Central memory CD8-positive, alpha-beta T cell (primary cell): ENCODE measurements at regions not wholly inside any gene's neighbourhood (a gene's known extent, or its start where the extent isn't known, plus 50 kb on each side); places are given as distances from the start of the nearest gene placed in this dataset.

Experiments
- ATAC-seq: fragments of 150-1000 bp; cut with Tn5 transposase; replicated peaks from 2 replicates; pipeline ENCODE4 v1.10.0; 2022; ENCODE audit warnings: mild to moderate bottlenecking, moderate FRiP score, moderate number of reproducible peaks; ENCODE audit not compliant: poor library complexity, severe bottlenecking; ENCODE audit errors: extremely low read depth
- DNase-seq, 2 donors: peaks; one replicate each; pipeline ENCODE4 v3.0.0; 2021; ENCODE audit warnings: low spot score in 2 of 2
- H3K27ac Mint-ChIP-seq: one replicate; pipeline ENCODE4 v1.8.0; 2022; ENCODE audit warnings: low read depth, mild to moderate bottlenecking, moderate library complexity, mixed read lengths
- H3K27me3 Mint-ChIP-seq: one replicate; pipeline ENCODE4 v1.8.0; 2022; ENCODE audit warnings: mixed read lengths
- H3K36me3 Mint-ChIP-seq: one replicate; pipeline ENCODE4 v1.8.0; 2022; ENCODE audit warnings: mild to moderate bottlenecking, moderate library complexity, mixed read lengths; ENCODE audit not compliant: insufficient read depth
- H3K4me1 Mint-ChIP-seq: one replicate; pipeline ENCODE4 v1.8.0; 2022; ENCODE audit warnings: mixed read lengths
- H3K4me3 Mint-ChIP-seq: one replicate; pipeline ENCODE4 v1.8.0; 2022; ENCODE audit warnings: mild to moderate bottlenecking, moderate library complexity, mixed read lengths
- H3K9me3 Mint-ChIP-seq: one replicate; pipeline ENCODE4 v1.8.0; 2022; ENCODE audit warnings: mixed read lengths

DNA sequence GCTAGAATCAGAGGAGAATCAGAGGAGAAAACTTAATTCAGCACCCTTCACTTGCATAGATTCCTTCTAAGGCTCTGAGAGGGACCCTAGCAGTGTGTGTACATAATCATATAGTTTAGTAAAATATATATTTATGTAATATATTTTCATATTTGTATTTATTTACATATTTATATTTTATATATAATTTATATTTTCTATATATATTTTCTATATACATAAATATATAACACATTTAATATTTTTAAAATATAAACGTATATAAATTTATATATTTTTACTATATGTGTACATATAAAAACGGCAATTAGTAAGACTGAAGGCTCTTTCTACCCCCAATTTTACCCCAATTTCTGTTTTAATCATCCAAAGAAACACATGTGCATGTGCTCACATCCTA, 80.3 kb downstream of the NXPE2 start:
- H3K36me3 Mint-ChIP-seq = no peaks in the 10 kb centered on the region
- H3K27ac Mint-ChIP-seq = no peak overlapping the region
- no peaks in the 10 kb centered on the region for H3K9me3 Mint-ChIP-seq
- ATAC-seq = no peak
- H3K4me3 Mint-ChIP-seq = no peak overlapping the region
- DNase-seq = no peak
- H3K27me3 Mint-ChIP-seq = peaks cover 18% of the 10 kb centered on the region
- H3K4me1 Mint-ChIP-seq = no peaks in the 10 kb centered on the region

DNA sequence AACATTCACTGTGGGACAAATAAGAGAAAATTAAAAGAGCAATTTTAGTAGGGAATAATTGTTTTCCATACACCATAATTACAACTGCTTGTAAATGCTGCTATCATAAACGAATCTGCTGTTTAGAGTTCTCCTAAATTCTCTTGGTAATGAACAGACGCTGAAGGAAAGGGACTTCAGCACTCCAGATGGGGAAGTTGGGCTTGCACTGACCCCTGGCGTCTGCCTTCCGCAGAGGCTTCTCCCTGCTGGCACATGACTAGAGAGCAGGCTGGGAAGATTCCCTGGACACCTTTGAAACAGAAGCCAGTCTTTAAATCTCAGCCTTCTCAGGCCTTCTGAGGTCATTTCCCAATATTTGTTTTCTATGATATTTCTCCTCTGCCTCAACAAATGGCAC, 84.1 kb downstream of the NXPE2 start:
- H3K4me3 Mint-ChIP-seq = no peak overlapping the region
- no peaks in the 10 kb centered on the region for H3K4me1 Mint-ChIP-seq
- ATAC-seq (no peak), DNase-seq (no peak)
- H3K9me3 Mint-ChIP-seq = no peaks in the 10 kb centered on the region
- no peak overlapping the region for H3K27ac Mint-ChIP-seq
- no peaks in the 10 kb centered on the region for H3K36me3 Mint-ChIP-seq
- H3K27me3 Mint-ChIP-seq = peaks cover 40% of the 10 kb centered on the region

DNA sequence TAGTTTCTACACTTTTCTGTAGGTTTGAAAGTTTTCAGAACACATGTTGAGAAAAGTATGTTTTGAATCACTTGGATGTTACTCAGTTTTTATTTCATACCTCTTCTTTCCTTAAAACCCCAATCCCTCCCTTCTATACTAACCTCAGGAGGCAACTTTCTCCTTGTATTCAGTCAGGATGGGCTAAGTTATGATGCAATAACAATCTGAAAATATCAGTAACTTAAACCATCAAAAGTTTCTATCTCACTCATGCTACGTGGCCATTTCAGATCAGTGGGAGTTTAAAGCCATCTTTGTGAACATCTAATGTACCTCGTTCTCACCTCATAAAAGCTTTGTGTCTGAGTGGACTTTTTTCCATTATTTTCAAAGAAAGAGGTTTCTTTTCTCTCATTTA, 86.2 kb downstream of the NXPE2 start:
- Mint-ChIP-seq H3K27me3 (peaks cover 48% of the 10 kb centered on the region), H3K4me3 (no peak overlapping the region), H3K36me3 (no peaks in the 10 kb centered on the region), H3K27ac (no peak overlapping the region), H3K9me3 (no peaks in the 10 kb centered on the region), H3K4me1 (no peaks in the 10 kb centered on the region)
- DNase-seq (no peak), ATAC-seq (no peak)

DNA sequence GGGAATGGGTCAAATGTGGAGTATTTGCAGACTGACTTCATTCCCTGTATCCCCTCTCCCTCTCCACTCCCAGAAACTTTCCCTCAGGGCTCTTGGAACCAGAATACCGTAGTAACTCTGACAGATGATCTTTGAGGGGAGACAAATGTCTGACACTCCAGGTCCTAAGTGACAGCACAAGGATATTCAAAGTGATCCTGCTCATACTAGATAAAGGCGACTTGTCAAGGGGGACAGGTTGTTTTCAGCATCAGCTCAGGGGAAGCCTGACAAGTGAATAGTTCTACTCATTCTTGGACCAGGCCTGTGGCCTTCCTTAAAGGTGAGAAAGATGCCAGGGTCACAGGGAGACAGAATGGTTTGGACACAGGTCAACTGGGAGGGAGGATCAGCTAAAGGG, 92.8 kb downstream of the NXPE2 start:
- Mint-ChIP-seq H3K4me3 (no peak overlapping the region), H3K9me3 (no peaks in the 10 kb centered on the region), H3K4me1 (no peaks in the 10 kb centered on the region), H3K36me3 (no peaks in the 10 kb centered on the region), H3K27ac (no peak overlapping the region), H3K27me3 (peaks cover 59% of the 10 kb centered on the region)
- ATAC-seq = no peak
- no peak for DNase-seq

DNA sequence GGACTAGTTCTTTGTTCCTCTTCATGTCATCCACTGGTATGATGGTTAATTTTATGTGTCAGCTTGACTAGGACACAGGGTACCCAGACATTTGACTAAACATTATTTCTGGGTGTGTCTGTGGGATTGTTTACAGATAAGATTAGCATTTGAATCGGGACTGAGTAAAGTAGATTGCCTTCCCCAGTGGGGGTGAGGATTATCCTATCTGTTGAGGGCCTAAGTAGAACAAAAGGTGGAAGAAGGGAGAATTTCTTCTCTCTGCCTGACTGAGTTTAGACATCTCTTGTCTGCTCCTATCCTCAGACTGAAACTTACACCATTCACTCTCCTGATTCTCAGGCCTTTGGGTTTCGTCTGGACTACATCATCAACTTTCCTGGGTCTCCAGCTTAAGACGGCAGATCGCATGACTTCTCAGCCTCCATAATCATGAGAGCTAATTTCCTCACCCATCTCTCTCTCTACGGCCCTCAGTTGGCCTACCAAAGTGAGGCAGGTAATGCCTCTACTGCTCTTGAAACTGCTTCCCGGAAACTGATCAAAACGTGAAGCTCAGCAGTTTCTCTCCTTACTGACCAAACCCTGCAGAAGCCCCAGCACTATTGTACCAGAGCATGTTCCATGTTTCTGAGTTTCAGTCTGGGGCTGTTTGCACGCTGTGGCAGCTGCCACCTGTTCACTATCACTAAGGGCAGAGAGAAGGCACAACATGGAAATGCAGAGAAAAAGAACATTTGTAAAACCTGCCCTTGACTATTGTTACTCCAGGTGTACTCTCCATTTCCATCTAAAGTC, 95.4 kb downstream of the NXPE2 start:
- DNase-seq (no peak), ATAC-seq (no peak)
- no peaks in the 10 kb centered on the region for H3K36me3 Mint-ChIP-seq
- H3K4me1 Mint-ChIP-seq = no peaks in the 10 kb centered on the region
- no peak overlapping the region for H3K4me3 Mint-ChIP-seq
- H3K27me3 Mint-ChIP-seq = peaks cover 40% of the 10 kb centered on the region
- no peaks in the 10 kb centered on the region for H3K9me3 Mint-ChIP-seq
- H3K27ac Mint-ChIP-seq = no peak overlapping the region

DNA sequence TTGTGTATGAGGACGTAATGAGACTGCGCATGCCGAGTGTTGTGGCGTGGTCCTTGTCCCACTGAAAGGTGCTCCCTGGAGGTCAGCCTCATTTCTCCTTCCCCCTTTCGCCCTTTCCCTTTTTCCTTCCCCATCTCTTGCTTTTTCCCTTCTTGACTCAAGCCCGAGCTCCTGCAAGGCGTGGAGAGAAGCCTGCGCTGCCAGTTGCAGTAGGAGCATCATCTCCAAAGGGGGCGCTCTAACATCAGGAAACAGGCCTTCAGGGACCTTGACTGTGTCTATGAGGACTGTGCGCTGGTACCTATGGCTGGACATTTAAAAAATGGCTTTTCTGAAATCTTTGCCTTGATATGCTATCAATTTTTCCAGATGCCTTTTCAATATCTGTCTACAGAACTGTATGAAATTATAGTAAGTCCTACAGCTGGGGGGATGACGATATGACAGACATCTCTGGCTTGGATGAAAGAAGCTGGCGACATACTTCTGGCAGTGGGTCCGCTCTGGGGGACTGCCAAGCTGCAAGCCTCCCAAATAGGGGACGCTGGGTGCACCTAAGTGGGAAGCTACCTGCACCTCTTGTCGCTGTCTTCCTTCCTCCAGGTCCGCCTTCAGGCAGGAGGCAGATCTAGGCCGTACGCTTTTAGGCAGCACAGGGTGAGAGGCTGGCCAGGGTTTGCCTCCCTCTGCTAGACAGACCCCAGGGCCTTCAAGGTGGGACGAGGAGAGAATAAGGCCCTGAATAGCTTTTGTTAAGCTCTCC, 96.5 kb downstream of the NXPE2 start:
- DNase-seq = no peak
- no peak for ATAC-seq
- no peak overlapping the region for H3K27ac Mint-ChIP-seq
- H3K4me3 Mint-ChIP-seq = no peak overlapping the region
- no peaks in the 10 kb centered on the region for H3K36me3 Mint-ChIP-seq
- no peaks in the 10 kb centered on the region for H3K4me1 Mint-ChIP-seq
- H3K27me3 Mint-ChIP-seq = peaks cover 37% of the 10 kb centered on the region
- H3K9me3 Mint-ChIP-seq = no peaks in the 10 kb centered on the region

DNA sequence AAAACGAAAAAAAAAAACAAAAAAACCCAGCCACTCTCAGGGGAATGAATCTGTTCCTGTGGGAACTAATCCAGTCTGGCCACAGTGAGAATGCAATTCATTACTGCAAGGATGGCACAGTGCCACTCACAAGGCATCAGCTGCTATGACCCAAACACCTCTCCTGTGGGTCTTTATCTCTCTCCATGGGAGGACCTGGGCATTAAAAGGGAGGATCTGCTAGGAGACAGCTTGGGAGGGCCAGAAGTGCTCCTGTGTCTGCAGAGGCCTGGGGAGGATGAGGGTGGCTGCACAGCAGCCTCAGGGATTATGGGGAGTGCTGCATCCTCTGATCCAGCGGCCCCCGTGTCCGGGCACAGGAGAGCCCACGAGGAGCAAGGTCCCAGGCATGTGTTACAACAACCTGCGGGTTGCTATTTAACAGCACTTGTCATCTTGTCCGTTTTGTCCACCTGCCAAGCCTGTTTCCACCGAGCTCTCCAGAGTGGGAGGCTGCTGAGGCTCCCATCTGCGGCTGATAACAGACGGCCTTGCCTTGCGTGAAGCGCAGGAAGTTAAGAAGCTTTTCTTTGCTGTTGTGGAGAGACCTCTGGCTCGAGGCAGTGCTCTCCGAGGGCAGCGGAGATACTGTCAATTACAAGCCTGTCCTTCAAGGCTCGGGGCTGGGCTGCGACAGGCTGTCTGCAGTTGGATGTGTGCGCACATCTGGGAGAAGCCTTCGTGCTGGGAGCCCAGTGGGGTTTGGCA, 97.7 kb downstream of the NXPE2 start:
- no peaks in the 10 kb centered on the region for H3K9me3 Mint-ChIP-seq

DNA sequence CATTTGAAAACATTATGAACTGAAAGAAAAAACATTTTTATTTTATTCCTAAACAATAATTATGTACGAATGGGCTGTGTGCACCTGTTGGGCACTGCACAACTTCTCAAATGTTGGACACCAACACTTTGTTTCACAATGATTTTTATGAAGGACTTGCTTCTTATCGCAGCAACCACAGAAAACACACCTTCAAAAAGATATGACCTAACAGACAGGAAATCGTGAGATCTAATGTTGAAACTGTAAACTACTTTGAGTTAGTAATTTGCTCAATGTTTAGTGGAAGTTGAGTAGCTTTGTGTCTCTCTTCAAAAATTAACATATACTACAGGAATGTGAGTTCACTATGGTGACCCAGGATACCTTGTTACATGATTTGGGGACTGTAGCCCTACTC, 98.6 kb downstream of the NXPE2 start:
- H3K27ac Mint-ChIP-seq = no peak overlapping the region
- H3K9me3 Mint-ChIP-seq = no peaks in the 10 kb centered on the region
- DNase-seq (no peak), ATAC-seq (no peak)
- H3K27me3 Mint-ChIP-seq = peaks cover 28% of the 10 kb centered on the region
- no peaks in the 10 kb centered on the region for H3K4me1 Mint-ChIP-seq
- no peaks in the 10 kb centered on the region for H3K36me3 Mint-ChIP-seq
- no peak overlapping the region for H3K4me3 Mint-ChIP-seq

More for the DNA sequence above, 97.7 kb downstream of the NXPE2 start:
- H3K27ac Mint-ChIP-seq = no peak overlapping the region
- no peak overlapping the region for H3K4me3 Mint-ChIP-seq
- peaks cover 37% of the 10 kb centered on the region for H3K27me3 Mint-ChIP-seq
- ATAC-seq = no peak
- DNase-seq = no peak
- no peaks in the 10 kb centered on the region for H3K4me1 Mint-ChIP-seq
- no peaks in the 10 kb centered on the region for H3K36me3 Mint-ChIP-seq

DNA sequence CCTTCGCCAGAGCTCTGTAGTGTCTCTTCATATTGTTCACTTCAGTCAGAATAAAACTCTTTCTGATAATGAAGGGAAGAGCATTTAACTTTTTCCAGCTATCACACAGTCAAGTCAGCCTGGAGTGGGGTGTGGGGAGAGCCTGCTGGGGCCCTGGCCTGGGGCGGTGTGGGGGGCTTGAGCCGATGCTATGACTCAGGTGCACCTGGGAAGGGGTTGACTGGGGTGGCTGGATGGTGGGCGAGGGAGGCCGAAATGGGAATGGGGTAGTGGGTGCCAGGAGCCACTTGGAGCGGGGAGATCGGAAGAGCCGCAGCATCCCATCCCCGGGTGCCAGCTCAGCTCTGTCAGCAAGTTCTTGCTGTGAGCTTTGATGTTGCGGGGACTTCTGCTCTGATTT, 100.9 kb downstream of the NXPE2 start:
- H3K4me3 Mint-ChIP-seq = no peak overlapping the region
- H3K27me3 Mint-ChIP-seq = peaks cover 12% of the 10 kb centered on the region
- no peak overlapping the region for H3K27ac Mint-ChIP-seq
- no peak for DNase-seq
- H3K9me3 Mint-ChIP-seq = no peaks in the 10 kb centered on the region
- no peaks in the 10 kb centered on the region for H3K4me1 Mint-ChIP-seq
- H3K36me3 Mint-ChIP-seq = no peaks in the 10 kb centered on the region
- ATAC-seq = no peak

DNA sequence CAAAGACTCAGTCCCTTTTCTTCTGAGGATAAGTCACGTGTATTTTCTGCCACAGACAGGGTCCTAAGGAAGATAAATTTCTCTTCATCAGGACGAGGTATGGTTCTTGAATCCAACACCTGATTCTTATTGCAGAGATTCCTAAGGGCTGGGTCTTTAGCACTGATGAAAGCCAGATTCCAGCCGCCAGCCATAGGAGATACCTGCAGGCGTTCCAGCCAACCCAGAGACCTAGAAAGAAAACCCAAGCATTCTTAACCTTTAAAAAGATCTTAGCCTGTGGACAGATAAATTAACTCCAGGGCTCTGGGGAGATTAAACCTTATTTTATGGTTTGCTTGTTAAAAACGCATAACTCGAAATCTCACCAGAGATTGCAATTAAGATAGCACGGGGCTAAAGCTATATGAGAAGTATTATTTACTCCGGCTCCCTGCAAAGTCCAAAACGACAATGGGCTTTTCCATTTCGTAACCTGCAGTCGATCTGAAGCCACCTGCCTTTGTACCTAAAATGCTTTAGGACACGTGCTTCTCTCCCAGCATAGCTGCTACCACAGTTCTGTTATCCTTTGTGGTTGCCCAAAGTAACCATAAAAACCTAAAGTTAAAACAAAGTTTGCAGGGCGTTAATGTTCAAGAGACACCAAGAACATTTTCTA, 104.5 kb downstream of the NXPE2 start:
- peaks cover 11% of the 10 kb centered on the region for H3K27me3 Mint-ChIP-seq
- no peaks in the 10 kb centered on the region for H3K4me1 Mint-ChIP-seq
- no peaks in the 10 kb centered on the region for H3K36me3 Mint-ChIP-seq
- no peaks in the 10 kb centered on the region for H3K9me3 Mint-ChIP-seq
- no peak overlapping the region for H3K27ac Mint-ChIP-seq
- H3K4me3 Mint-ChIP-seq = no peak overlapping the region
- ATAC-seq (no peak), DNase-seq (no peak)

DNA sequence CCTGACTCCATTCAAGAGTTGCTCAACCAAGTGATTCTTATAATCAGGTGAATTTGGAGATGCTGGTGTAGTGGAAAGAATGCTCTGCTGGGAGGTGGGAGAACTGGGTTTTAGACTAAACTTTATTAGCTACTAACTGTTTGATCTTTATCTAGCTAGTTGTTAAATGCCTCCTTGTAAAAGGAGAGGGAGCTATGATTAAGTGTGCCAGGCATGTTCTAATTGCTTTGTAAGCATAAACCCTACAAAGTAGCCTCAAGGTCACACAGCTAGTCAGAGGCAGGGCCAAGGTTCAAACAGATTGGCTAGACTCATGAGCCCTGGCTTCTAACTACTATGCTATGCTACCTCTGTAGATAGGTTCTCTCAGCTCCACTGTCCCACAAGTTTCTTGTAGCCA, 105.5 kb downstream of the NXPE2 start:
- no peaks in the 10 kb centered on the region for H3K36me3 Mint-ChIP-seq

DNA sequence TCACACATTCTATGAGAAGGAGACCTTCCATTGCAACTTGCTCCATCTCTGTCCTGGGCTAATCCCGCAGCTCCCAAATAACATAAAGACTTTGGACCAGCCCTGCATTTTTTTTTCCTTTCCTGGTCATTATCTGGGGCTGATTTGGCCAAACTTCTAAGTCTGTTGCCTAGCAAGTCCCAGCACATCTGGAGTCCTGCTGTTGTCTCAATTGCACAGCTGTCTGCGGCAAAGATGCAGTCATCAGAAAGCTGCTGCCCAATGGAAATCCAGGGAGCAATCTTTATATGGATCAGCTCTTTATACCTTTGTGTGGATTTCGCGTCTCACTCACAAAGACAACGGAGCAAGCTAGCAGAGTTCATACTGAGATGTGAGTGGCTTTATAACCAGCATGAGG, 105.9 kb downstream of the NXPE2 start:
- no peak overlapping the region for H3K4me3 Mint-ChIP-seq
- H3K36me3 Mint-ChIP-seq = no peaks in the 10 kb centered on the region
- no peaks in the 10 kb centered on the region for H3K4me1 Mint-ChIP-seq
- DNase-seq = no peak
- ATAC-seq = no peak
- H3K27me3 Mint-ChIP-seq = peaks cover 23% of the 10 kb centered on the region
- no peak overlapping the region for H3K27ac Mint-ChIP-seq
- no peaks in the 10 kb centered on the region for H3K9me3 Mint-ChIP-seq

More for the DNA sequence above, 105.5 kb downstream of the NXPE2 start:
- no peak overlapping the region for H3K27ac Mint-ChIP-seq
- ATAC-seq = no peak
- no peaks in the 10 kb centered on the region for H3K4me1 Mint-ChIP-seq
- H3K27me3 Mint-ChIP-seq = peaks cover 22% of the 10 kb centered on the region
- no peaks in the 10 kb centered on the region for H3K9me3 Mint-ChIP-seq
- no peak overlapping the region for H3K4me3 Mint-ChIP-seq
- no peak for DNase-seq
